Skeletal muscle satellite cell (primary cell): ENCODE measurements at regions not wholly inside any gene's neighbourhood (a gene's known extent, or its start where the extent isn't known, plus 50 kb on each side); places are given as distances from the start of the nearest gene placed in this dataset.
"Not testable (repeated sequence)": the region's sequence is repeated elsewhere in the genome, so short reads cannot be mapped to it uniquely, and the experiment has no call there.

Source experiments
- H3K27me3 ChIP-seq: 2 replicates; pipeline ENCODE4 v1.7.0; 2013; ENCODE audit warnings: low read length; ENCODE audit not compliant: control insufficient read depth, insufficient read depth
- H3K36me3 ChIP-seq: 2 replicates; pipeline ENCODE4 v1.7.0; 2013; ENCODE audit warnings: mild to moderate bottlenecking, control low read depth, low read length; ENCODE audit not compliant: insufficient read depth
- H3K4me1 ChIP-seq: 2 replicates; pipeline ENCODE4 v1.7.0; 2013; ENCODE audit warnings: low read length; ENCODE audit not compliant: control insufficient read depth, insufficient read depth
- H3K4me2 ChIP-seq: 2 replicates; pipeline ENCODE4 v1.7.0; 2013; ENCODE audit warnings: mild to moderate bottlenecking, low read length
- H3K4me3 ChIP-seq: 2 replicates; pipeline ENCODE4 v1.7.0; 2013; ENCODE audit warnings: low read length
- H3K9ac ChIP-seq: 2 replicates; pipeline ENCODE4 v1.7.0; 2013; ENCODE audit warnings: mild to moderate bottlenecking, low read depth, low read length, moderate library complexity
- H3K9me3 ChIP-seq: replicated peaks from 2 replicates; pipeline ENCODE4 v1.7.0; 2013; ENCODE audit warnings: mild to moderate bottlenecking, control low read depth, low read length

GRCh38 chr2:239828973-239829275, 196.2 kb downstream of the NDUFA10 start:
- peaks cover 12% of the 10 kb centered on the region for H3K9me3 ChIP-seq
- not testable (repeated sequence) for H3K4me1 ChIP-seq, H3K27me3 ChIP-seq, H3K4me2 ChIP-seq, H3K36me3 ChIP-seq, H3K4me3 ChIP-seq, H3K9ac ChIP-seq

GRCh38 chr2:239828192-239828972, 196.8 kb downstream of the NDUFA10 start:
- no peak overlapping the region for H3K4me2 ChIP-seq
- no peaks in the 10 kb centered on the region for H3K27me3 ChIP-seq
- H3K4me3 ChIP-seq: no peak overlapping the region
- H3K9ac ChIP-seq: no peak overlapping the region
- H3K36me3 ChIP-seq: no peaks in the 10 kb centered on the region
- H3K4me1 ChIP-seq: no peaks in the 10 kb centered on the region
- H3K9me3 ChIP-seq: peaks cover 12% of the 10 kb centered on the region

- no peaks in the 10 kb centered on the region for H3K27me3 ChIP-seq
- H3K4me1 ChIP-seq: no peaks in the 10 kb centered on the region
- peaks cover 5% of the 10 kb centered on the region for H3K9me3 ChIP-seq
- H3K36me3 ChIP-seq: no peaks in the 10 kb centered on the region
- no peak overlapping the region for H3K4me2 ChIP-seq
- no peak overlapping the region for H3K9ac ChIP-seq
- no peak overlapping the region for H3K4me3 ChIP-seq
Measured at GRCh38 chr2:239827523-239827890, 197.6 kb downstream of the NDUFA10 start.

GRCh38 chr2:239826786-239827522, 198.2 kb downstream of the NDUFA10 start:
- Histone ChIP-seq H3K27me3 (no peaks in the 10 kb centered on the region), H3K9ac (no peak overlapping the region), H3K4me3 (no peak overlapping the region), H3K4me2 (no peak overlapping the region), H3K36me3 (no peaks in the 10 kb centered on the region), H3K9me3 (peaks cover 3% of the 10 kb centered on the region), H3K4me1 (no peaks in the 10 kb centered on the region)

- Histone ChIP-seq H3K9me3 (peaks cover 3% of the 10 kb centered on the region), H3K4me1 (no peaks in the 10 kb centered on the region), H3K4me3 (no peak overlapping the region), H3K4me2 (no peak overlapping the region), H3K36me3 (no peaks in the 10 kb centered on the region), H3K27me3 (no peaks in the 10 kb centered on the region), H3K9ac (no peak overlapping the region)
Measured at GRCh38 chr2:239826376-239826775, 198.8 kb downstream of the NDUFA10 start.

GRCh38 chr2:239825705-239825979, 199.5 kb downstream of the NDUFA10 start:
- Histone ChIP-seq H3K4me2 (no peak overlapping the region), H3K4me1 (no peaks in the 10 kb centered on the region), H3K9ac (no peak overlapping the region), H3K27me3 (no peaks in the 10 kb centered on the region), H3K4me3 (no peak overlapping the region), H3K36me3 (no peaks in the 10 kb centered on the region), H3K9me3 (peaks cover 3% of the 10 kb centered on the region)

- H3K36me3 ChIP-seq: no peaks in the 10 kb centered on the region
- H3K27me3 ChIP-seq: no peaks in the 10 kb centered on the region
- no peak overlapping the region for H3K4me2 ChIP-seq
- H3K9me3 ChIP-seq: peaks cover 3% of the 10 kb centered on the region
- H3K9ac ChIP-seq: no peak overlapping the region
- H3K4me1 ChIP-seq: no peaks in the 10 kb centered on the region
- no peak overlapping the region for H3K4me3 ChIP-seq
Measured at GRCh38 chr2:239824866-239825704, 200.1 kb downstream of the NDUFA10 start.

- H3K9me3 ChIP-seq: peaks cover 3% of the 10 kb centered on the region
- H3K4me1 ChIP-seq: no peaks in the 10 kb centered on the region
Measured at GRCh38 chr2:239824046-239824694, 201.0 kb downstream of the NDUFA10 start.

GRCh38 chr2:239822146-239822831, 202.9 kb downstream of the NDUFA10 start:
- no peaks in the 10 kb centered on the region for H3K4me1 ChIP-seq
- H3K27me3 ChIP-seq: no peaks in the 10 kb centered on the region
- no peak overlapping the region for H3K4me3 ChIP-seq
- H3K36me3 ChIP-seq: no peaks in the 10 kb centered on the region
- no peak overlapping the region for H3K4me2 ChIP-seq
- peaks cover 7% of the 10 kb centered on the region for H3K9me3 ChIP-seq
- H3K9ac ChIP-seq: no peak overlapping the region

More at GRCh38 chr2:239824046-239824694, 201.0 kb downstream of the NDUFA10 start:
- H3K27me3 ChIP-seq: no peaks in the 10 kb centered on the region
- H3K36me3 ChIP-seq: no peaks in the 10 kb centered on the region
- H3K4me2 ChIP-seq: no peak overlapping the region
- H3K9ac ChIP-seq: no peak overlapping the region
- H3K4me3 ChIP-seq: no peak overlapping the region

- H3K27me3 ChIP-seq: no peaks in the 10 kb centered on the region
- peaks cover 4% of the 10 kb centered on the region for H3K9me3 ChIP-seq
- no peak overlapping the region for H3K4me2 ChIP-seq
- no peaks in the 10 kb centered on the region for H3K4me1 ChIP-seq
- H3K36me3 ChIP-seq: no peaks in the 10 kb centered on the region
- no peak overlapping the region for H3K4me3 ChIP-seq
- no peak overlapping the region for H3K9ac ChIP-seq
Measured at GRCh38 chr2:239821694-239822075, 203.5 kb downstream of the NDUFA10 start.
